ENCODE measurements at regions not wholly inside any gene's neighbourhood (a gene's known extent, or its start where the extent isn't known, plus 50 kb on each side); places are given as distances from the start of the nearest gene placed in this dataset.

GRCh38 chr4:104860238-104861123 lies 286.2 kb upstream of the TET2 start:
- H3K4me1 Mint-ChIP-seq: peaks cover 5% of the 10 kb centered on the region
- H3K27ac Mint-ChIP-seq: no peak overlapping the region
- no peak overlapping the region for H3K4me3 Mint-ChIP-seq
- peaks cover 8% of the 10 kb centered on the region for H3K9me3 Mint-ChIP-seq
- H3K36me3 Mint-ChIP-seq (ENCODE audit: low read depth): no peaks in the 10 kb centered on the region
- TF ChIP-seq CTCF (IDR thresholded peaks at IDR 0.05; ENCODE audit: unreplicated experiment in 3 of 3): peak; percentile 84 to 96 (median 88)
- peaks cover 3% of the 10 kb centered on the region for H3K27me3 Mint-ChIP-seq (ENCODE audit: low read depth)

GRCh38 chr4:104866809-104867208 lies 279.9 kb upstream of the TET2 start:
- H3K36me3 Mint-ChIP-seq (ENCODE audit: low read depth): no peaks in the 10 kb centered on the region
- H3K27ac Mint-ChIP-seq: no peak overlapping the region
- H3K9me3 Mint-ChIP-seq: peaks cover 8% of the 10 kb centered on the region
- no peak for TF ChIP-seq CTCF (IDR thresholded peaks at IDR 0.05; ENCODE audit: unreplicated experiment in 3 of 3)
- H3K27me3 Mint-ChIP-seq (ENCODE audit: low read depth): no peaks in the 10 kb centered on the region
- no peaks in the 10 kb centered on the region for H3K4me1 Mint-ChIP-seq
- no peak overlapping the region for H3K4me3 Mint-ChIP-seq

- Mint-ChIP-seq H3K9me3 (no peaks in the 10 kb centered on the region), H3K27ac (no peak overlapping the region), H3K27me3 (ENCODE audit: low read depth) (no peaks in the 10 kb centered on the region), H3K36me3 (ENCODE audit: low read depth) (no peaks in the 10 kb centered on the region), H3K4me3 (no peak overlapping the region), H3K4me1 (no peaks in the 10 kb centered on the region)
- TF ChIP-seq CTCF (IDR thresholded peaks at IDR 0.05; ENCODE audit: unreplicated experiment in 3 of 3): no peak
These were observed 278.1 kb upstream of the TET2 start for GRCh38 chr4:104868533-104868932.

GRCh38 chr4:104868958-104869357 lies 277.7 kb upstream of the TET2 start:
- no peaks in the 10 kb centered on the region for H3K27me3 Mint-ChIP-seq (ENCODE audit: low read depth)
- no peaks in the 10 kb centered on the region for H3K36me3 Mint-ChIP-seq (ENCODE audit: low read depth)
- no peaks in the 10 kb centered on the region for H3K9me3 Mint-ChIP-seq

GRCh38 chr4:104869831-104870230 lies 276.8 kb upstream of the TET2 start:
- Mint-ChIP-seq H3K36me3 (ENCODE audit: low read depth) (no peaks in the 10 kb centered on the region), H3K27me3 (ENCODE audit: low read depth) (no peaks in the 10 kb centered on the region), H3K4me3 (no peak overlapping the region), H3K4me1 (no peaks in the 10 kb centered on the region), H3K9me3 (no peaks in the 10 kb centered on the region), H3K27ac (no peak overlapping the region)
- TF ChIP-seq CTCF (IDR thresholded peaks at IDR 0.05; ENCODE audit: unreplicated experiment in 3 of 3): no peak

More at GRCh38 chr4:104868958-104869357, 277.7 kb upstream of the TET2 start:
- no peak for TF ChIP-seq CTCF (IDR thresholded peaks at IDR 0.05; ENCODE audit: unreplicated experiment in 3 of 3)
- H3K27ac Mint-ChIP-seq: no peak overlapping the region
- no peak overlapping the region for H3K4me3 Mint-ChIP-seq
- no peaks in the 10 kb centered on the region for H3K4me1 Mint-ChIP-seq
